ENCODE measurements at regions not wholly inside any gene's neighbourhood (a gene's known extent, or its start where the extent isn't known, plus 50 kb on each side); places are given as distances from the start of the nearest gene placed in this dataset.

DNA sequence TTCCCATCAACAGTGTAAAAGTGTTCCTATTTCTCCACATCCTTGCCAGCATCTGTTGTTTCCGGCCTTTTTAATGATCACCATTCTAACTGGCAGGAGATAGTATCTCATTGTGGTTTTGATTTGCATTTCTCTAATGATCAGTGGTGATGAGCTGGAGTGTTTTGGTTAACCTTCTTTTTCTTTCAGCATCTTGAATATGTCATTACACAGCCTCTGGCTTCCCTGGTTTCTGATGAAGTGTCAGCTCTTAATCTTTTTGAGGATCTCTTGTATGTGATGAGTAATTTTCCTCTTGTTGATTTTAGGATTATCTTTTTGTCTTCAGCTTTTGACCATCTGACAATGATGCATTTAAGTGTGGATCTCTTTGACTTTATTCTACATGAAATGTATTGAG, 133.2 kb upstream of the GRIK3 start:
- no peak for TF ChIP-seq EZH2 (IDR thresholded peaks at IDR 0.05; ENCODE audit: insufficient read depth, poor library complexity, severe bottlenecking)
- TF ChIP-seq EZH2phosphoT487 (IDR thresholded peaks at IDR 0.05; ENCODE audit: insufficient read depth, low read depth): no peak
